ENCODE measurements at regions not wholly inside any gene's neighbourhood (a gene's known extent, or its start where the extent isn't known, plus 50 kb on each side); places are given as distances from the start of the nearest gene placed in this dataset.

- TF ChIP-seq EP300 (IDR thresholded peaks at IDR 0.05) (no peak), CTCF (IDR thresholded peaks at IDR 0.05) (no peak), POLR2AphosphoS5 (IDR thresholded peaks at IDR 0.05) (no peak)
Observed at GRCh38 chr12:90331821-90332220, 623.2 kb downstream of the CCER1 start.

Data from sigmoid colon (tissue), 4 donors.